Uterus (tissue), 2 donors: ENCODE measurements at regions not wholly inside any gene's neighbourhood (a gene's known extent, or its start where the extent isn't known, plus 50 kb on each side); places are given as distances from the start of the nearest gene placed in this dataset.

ENCODE experiments used
- POLR2A ChIP-seq, 2 donors: fragments of 450-650 bp; IDR thresholded peaks; one replicate each; pipeline ENCODE4 v1.6.1; 2016; ENCODE audit warnings: antibody characterized with exemption in 2 of 2, mild to moderate bottlenecking in 1 of 2, moderate library complexity in 1 of 2
- TF ChIP-seq, protein P1 (sequence below), 4 experiments: fragments of 200-600 bp in 2 of 4; fragments of 450-650 bp in 2 of 4; sonication (generic) in 2 of 4; IDR thresholded peaks; one replicate each; pipeline ENCODE4 v1.5.1; 2016 to 2019; ENCODE audit warnings: antibody characterized with exemption in 4 of 4, mild to moderate bottlenecking in 2 of 4, moderate library complexity in 1 of 4

DNA sequence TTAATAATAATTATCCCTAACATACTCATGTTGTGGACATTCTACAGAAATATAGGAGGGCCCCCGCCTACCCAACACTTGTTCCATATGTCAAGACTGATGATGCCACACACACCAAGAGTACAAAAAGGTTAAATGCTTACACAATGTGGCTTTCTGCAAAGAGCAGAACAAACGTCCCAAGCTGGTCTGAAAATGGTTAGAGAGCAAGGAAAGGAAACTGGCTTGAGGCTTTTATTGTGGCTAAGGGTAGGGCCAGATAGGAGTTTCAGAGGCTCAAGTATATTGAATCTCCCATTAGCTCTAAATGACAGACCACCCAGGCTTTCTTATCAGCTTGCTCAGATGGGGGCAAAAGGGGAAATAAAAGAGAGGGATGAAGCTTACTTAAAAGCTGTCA lies 134.1 kb upstream of the C1QTNF7 start:
- TF ChIP-seq, protein P1, sequence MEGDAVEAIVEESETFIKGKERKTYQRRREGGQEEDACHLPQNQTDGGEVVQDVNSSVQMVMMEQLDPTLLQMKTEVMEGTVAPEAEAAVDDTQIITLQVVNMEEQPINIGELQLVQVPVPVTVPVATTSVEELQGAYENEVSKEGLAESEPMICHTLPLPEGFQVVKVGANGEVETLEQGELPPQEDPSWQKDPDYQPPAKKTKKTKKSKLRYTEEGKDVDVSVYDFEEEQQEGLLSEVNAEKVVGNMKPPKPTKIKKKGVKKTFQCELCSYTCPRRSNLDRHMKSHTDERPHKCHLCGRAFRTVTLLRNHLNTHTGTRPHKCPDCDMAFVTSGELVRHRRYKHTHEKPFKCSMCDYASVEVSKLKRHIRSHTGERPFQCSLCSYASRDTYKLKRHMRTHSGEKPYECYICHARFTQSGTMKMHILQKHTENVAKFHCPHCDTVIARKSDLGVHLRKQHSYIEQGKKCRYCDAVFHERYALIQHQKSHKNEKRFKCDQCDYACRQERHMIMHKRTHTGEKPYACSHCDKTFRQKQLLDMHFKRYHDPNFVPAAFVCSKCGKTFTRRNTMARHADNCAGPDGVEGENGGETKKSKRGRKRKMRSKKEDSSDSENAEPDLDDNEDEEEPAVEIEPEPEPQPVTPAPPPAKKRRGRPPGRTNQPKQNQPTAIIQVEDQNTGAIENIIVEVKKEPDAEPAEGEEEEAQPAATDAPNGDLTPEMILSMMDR (IDR thresholded peaks at IDR 0.05): no peak
- TF ChIP-seq POLR2A (IDR thresholded peaks at IDR 0.05): no peak
